ENCODE measurements at regions not wholly inside any gene's neighbourhood (a gene's known extent, or its start where the extent isn't known, plus 50 kb on each side); places are given as distances from the start of the nearest gene placed in this dataset.

DNA sequence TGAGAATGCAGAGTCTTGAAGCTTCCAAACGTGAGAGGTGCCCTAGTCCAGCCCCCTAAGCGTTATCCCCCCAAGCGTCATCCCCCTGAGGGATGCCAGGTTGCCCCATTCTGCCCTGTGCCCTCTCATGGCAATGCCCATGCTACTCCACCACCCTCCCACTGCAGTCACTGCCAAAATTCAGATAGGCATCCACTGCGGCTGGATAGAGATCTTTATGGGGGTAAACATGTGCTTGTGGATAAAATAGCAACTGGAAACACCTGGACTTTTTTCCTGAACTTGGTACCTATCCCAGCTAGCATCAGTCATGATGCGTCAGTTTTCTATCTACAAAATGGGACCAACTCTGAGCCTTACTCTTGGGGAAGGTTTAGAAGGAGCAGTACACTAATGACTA, 92.7 kb upstream of the HOXC13 start:
- no peak overlapping the region for H3K4me3 ChIP-seq (ENCODE audit: low read depth, low read length)
- TF ChIP-seq, protein P1, sequence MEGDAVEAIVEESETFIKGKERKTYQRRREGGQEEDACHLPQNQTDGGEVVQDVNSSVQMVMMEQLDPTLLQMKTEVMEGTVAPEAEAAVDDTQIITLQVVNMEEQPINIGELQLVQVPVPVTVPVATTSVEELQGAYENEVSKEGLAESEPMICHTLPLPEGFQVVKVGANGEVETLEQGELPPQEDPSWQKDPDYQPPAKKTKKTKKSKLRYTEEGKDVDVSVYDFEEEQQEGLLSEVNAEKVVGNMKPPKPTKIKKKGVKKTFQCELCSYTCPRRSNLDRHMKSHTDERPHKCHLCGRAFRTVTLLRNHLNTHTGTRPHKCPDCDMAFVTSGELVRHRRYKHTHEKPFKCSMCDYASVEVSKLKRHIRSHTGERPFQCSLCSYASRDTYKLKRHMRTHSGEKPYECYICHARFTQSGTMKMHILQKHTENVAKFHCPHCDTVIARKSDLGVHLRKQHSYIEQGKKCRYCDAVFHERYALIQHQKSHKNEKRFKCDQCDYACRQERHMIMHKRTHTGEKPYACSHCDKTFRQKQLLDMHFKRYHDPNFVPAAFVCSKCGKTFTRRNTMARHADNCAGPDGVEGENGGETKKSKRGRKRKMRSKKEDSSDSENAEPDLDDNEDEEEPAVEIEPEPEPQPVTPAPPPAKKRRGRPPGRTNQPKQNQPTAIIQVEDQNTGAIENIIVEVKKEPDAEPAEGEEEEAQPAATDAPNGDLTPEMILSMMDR (conservative IDR thresholded peaks at IDR 0.05; ENCODE audit: low read depth, low read length), result no peak
- DNase-seq (ENCODE audit: low read depth), result no peak

GRCh38 chr12:53849113-53849512, 89.5 kb upstream of the HOXC13 start:
- H3K4me3 ChIP-seq (ENCODE audit: low read depth, low read length), result no peak overlapping the region
- TF ChIP-seq, protein P1 (conservative IDR thresholded peaks at IDR 0.05; ENCODE audit: low read depth, low read length), result no peak
- no peak for DNase-seq (ENCODE audit: low read depth)

DNA sequence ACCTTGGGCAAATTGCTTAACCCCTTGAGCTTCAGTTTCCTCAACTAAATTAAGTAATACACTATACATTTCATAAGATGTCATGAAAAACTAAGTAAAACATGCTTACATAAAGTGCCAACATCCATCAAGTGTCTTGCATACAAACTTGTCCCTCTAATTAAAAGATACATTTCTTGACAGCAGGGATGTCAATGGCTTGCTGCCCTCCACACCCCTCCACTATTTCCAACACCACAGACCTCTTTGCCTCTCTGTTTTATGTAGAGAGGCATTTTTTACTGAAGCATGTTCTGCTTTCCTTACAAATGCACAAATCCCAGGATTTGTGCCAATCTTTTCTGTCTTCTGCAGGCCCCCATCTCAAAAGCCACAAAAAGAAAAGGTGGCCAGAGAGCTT, 89.0 kb upstream of the HOXC13 start:
- H3K4me3 ChIP-seq (ENCODE audit: low read depth, low read length), result no peak overlapping the region
- DNase-seq (ENCODE audit: low read depth), result no peak
- TF ChIP-seq, protein P1 (conservative IDR thresholded peaks at IDR 0.05; ENCODE audit: low read depth, low read length), result no peak

DNA sequence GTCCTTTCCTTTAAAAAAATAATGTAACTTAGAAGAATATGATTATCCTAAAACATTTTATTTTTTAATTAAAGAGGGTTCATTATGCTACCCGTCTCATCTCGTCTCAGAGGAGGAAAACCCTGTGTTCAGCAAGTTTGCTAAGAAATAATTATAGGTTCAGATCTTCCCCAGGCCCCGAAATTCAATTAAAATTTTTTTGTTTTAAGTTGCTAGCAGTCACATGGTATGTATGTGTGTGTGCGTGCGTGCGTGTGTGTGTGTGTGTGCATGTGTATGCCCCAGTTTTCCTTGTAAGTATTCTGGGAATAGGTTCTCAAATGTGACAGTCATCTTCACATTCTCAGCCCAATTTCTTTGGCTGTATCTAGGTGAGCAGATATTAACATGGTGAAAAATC, 86.6 kb upstream of the HOXC13 start:
- TF ChIP-seq, protein P1 (conservative IDR thresholded peaks at IDR 0.05; ENCODE audit: low read depth, low read length), result no peak
- DNase-seq (ENCODE audit: low read depth), result no peak
- no peak overlapping the region for H3K4me3 ChIP-seq (ENCODE audit: low read depth, low read length)

DNA sequence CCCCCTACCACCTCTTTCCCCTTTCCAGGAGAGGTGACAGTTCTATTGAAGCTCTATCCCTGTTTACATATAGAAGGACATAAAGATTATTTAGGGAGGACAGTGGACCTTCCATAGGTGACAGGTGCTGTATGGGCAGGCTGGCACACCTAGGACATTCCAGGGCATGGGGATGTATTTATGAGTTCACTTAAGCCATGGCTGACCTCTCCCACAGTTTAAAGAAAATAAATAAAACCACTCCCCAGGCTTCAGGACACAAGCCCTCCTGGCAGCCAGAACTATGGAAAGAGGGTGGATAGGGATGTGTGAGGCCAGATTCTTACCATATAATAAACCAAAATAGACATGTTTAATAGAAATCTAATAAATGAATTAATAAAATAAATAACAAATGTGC, 85.6 kb upstream of the HOXC13 start:
- DNase-seq (ENCODE audit: low read depth), result no peak
- TF ChIP-seq, protein P1 (conservative IDR thresholded peaks at IDR 0.05; ENCODE audit: low read depth, low read length), result no peak
- no peak overlapping the region for H3K4me3 ChIP-seq (ENCODE audit: low read depth, low read length)

- no peak overlapping the region for H3K4me3 ChIP-seq (ENCODE audit: low read depth, low read length)
- TF ChIP-seq, protein P1 (conservative IDR thresholded peaks at IDR 0.05; ENCODE audit: low read depth, low read length), result no peak
- no peak for DNase-seq (ENCODE audit: low read depth)
Measured at GRCh38 chr12:53854701-53855316, 83.8 kb upstream of the HOXC13 start.

GRCh38 chr12:53856132-53856531, 82.5 kb upstream of the HOXC13 start:
- TF ChIP-seq, protein P1 (conservative IDR thresholded peaks at IDR 0.05; ENCODE audit: low read depth, low read length), result no peak
- no peak overlapping the region for H3K4me3 ChIP-seq (ENCODE audit: low read depth, low read length)
- DNase-seq (ENCODE audit: low read depth), result no peak
